ENCODE measurements at regions not wholly inside any gene's neighbourhood (a gene's known extent, or its start where the extent isn't known, plus 50 kb on each side); places are given as distances from the start of the nearest gene placed in this dataset.
"Not testable (repeated sequence)": the region's sequence is repeated elsewhere in the genome, so short reads cannot be mapped to it uniquely, and the experiment has no call there.

DNA sequence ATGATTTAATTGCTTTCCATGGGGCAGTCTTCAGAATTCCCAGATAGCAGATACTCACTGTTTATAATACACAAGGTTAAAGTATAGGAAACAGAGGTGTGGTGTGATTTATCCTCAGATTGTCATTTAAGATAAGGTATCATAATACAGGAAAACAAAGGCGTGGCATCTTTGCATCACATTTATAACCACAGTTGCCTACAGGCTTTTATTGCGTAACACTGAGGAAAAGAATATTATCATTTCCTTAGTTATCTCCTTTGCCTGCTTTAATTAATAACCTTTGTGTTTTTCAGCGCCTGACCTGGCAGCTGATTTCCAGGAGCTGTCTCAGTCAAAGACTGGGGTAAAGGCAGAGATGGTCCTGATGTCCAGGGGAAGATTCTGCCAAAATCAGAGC lies 68.8 kb downstream of the SSX7 start:
- DNase-seq = no peak

DNA sequence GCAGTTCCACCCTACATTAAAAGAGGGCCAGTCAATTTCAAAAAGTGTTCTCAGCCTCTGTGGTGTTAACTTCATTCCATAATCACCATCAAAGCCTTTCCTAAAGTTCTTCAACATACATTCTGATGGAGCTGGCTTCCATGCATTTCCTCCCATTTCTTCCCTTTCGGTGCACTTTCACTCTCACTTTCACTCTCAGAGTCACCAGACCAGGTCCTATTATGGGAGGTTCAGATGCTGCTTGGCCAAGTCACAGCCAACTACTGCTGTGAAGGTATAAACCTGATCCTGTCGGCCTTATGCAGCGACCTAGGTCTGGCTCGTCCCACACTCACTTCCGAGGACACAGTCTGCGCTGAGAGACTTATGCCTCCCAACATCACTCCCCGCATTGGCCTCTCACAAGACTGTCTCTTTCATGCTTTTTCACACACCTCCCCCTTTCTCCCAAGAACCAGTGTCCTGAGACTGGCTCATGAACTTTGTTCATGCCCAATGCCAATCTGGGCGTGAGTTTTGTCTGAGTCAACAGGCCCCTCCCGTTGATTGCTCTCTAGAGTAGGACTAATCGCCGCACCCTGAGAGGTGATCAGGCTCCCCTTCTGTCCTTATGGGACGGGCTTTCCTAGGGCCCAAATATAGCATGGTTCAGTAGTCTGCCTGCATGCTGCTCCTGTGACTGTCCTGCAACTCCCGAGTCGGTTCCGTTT lies 60.8 kb upstream of the XAGE1B start:
- no peak for DNase-seq

DNA sequence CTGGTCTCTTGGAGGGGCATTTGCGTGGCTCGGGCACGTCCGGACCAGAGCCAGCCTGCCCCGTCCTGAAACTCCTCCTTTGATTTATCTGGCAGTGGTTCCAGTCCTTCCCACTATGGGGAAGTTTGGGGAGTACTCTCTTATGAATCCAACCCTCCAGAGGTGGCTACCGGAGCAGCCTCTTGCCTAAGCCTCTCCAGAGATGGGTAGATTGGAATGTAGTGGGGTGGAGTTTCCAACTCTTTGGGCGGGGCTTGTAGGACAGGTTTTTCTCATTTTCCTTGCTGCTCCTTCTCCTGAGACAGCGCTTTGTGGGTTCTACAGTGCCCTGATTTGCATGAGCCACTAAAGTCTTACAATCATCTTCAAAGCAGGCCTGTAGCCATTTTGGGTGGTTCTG lies 60.1 kb upstream of the XAGE1B start:
- DNase-seq = no peak

DNA sequence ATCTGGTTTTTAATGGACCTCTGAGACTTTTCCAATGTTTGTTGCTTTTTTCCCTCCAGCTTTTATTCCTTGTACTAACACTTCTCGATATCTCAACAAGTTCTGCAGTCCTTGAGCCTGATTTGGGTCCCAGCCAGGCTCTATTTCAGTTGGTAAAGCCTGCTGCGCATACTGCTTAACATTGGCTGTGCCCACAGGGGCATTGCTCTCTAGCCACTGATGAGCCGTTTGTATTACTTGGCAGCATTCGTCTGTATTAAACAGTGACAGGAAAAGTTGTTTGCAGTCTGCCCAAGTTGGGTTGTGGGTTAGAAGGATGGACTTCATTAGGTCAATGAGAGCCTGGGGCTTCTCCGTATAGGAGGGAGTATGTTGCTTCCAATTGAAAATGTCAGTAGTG lies 59.6 kb upstream of the XAGE1B start:
- DNase-seq = no peak

DNA sequence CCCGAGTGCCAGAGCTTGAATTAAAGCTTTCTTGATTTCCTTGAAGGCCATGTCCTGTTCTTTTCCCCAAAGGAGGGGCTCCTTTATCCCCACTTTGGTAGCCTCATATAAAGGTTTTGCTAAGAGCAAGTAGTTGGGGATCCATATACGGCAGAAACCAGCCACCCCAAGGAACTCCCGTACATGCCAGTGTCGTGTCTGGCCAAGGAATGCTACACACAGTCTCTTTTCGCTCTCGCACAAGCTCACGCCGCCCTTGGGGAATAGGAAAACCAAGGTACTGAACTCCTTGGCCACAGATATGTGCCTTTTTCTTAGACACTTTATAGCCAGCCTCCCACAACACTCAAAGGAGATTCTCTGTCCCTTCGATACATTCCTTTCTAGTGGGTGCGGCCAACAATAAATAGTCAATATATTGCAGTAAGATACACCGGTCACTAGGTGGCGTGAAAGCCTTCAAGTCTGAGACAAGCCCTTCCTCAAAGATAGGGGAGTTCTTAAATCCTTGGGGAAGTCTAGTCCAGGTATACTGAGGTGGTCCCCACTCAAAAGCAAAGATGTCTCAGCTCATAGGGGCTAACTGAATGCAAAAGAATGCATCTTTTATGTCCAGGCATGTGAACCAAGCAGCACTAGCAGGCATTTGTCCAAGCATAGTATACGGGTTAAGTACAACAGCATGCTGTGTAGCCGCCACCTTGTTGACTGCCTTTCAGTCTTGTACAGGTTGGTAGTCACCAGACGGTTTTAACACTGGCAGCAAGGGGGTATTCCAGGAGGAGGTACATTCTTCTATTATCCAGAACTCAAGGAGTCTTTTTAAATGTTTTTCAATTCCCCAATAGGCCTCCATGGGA lies 57.8 kb upstream of the XAGE1B start:
- peak; percentile 44 to 81 (median 60) for DNase-seq

DNA sequence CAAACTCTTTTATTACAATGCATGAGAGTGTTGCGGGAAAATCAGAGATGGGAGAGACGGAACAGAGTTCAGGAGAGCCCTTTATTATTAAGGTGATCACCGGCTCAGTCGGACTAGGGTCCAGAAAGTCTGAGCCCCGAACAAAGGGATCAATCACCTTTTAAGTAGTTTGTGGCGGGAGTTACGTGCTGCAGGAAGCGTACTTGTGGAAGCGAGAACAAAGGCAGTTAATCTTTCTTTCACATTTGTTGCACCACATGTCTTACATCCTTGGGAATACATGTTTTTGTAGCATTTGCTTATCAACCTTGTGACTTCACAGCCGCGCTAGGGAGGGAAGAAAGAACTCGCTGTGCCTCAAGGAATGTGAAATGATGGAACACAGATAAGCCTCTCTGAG lies 51.3 kb upstream of the XAGE1B start:
- DNase-seq = not testable (repeated sequence)

All from suppressor macrophage (primary cell).